HG03558 (cell line): ENCODE measurements at regions not wholly inside any gene's neighbourhood (a gene's known extent, or its start where the extent isn't known, plus 50 kb on each side); places are given as distances from the start of the nearest gene placed in this dataset.

Source experiments
- ATAC-seq: cut with Tn5 transposase; IDR thresholded peaks from one replicate; pipeline ENCODE4 v1.9.1; 2021; ENCODE audit warnings: moderate number of reproducible peaks; ENCODE audit not compliant: unreplicated experiment; ENCODE audit errors: extremely low read depth

DNA sequence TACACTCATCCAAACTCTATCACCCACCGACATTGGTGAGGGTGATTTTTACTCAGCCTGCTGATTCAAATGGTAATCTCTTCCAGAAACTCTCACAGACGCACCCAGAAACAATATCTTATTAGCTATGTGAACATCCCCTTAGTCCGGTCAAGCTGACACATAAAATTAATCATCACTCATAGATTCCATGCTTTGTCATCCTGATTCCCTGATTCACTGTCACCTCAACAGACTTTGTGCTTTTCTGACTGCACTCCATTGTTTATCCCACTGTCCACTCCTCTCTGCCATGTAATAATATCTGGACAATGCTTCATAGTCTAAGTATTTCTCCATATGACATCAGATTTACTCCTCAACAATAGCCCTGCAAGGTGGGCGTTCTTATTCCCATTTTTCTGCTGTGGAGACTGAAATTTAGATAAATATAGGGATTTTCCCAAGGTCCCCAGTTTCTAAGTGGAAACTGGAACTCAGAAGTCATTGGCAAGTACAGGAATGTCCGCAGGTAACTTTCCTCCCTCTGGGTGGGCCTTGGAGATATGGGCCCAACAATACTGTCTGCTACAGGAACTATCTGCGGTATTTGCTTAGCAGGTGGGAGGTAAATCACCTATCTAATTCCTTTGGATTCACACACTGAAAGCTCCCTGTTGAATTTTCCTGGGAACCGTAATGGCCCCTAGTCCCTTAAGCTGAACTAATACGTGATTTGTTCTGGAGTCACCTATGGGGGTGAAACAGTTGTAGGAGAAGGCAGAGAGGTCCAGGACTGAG is 228.6 kb upstream of the BCOR start:
- no peak for ATAC-seq

DNA sequence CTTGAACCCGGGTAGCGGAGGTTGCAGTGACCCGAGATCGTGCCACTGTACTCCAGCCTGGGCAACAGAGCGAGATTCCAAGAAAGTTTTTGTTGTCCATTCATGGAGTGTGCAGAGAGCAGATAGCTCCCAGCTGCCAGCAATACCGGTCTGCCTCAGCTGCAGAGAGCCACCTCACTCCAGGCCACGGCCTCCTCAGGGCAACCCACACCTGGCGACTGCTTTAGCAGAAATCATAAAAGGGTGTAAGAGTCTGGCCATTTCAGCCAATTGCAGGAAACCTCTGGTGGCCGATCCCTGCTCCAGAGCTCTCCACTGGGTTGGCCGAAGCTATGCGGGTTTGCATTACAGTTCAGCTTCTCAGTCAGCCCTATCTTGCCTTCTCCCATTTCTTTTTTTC is 227.4 kb upstream of the BCOR start:
- no peak for ATAC-seq

DNA sequence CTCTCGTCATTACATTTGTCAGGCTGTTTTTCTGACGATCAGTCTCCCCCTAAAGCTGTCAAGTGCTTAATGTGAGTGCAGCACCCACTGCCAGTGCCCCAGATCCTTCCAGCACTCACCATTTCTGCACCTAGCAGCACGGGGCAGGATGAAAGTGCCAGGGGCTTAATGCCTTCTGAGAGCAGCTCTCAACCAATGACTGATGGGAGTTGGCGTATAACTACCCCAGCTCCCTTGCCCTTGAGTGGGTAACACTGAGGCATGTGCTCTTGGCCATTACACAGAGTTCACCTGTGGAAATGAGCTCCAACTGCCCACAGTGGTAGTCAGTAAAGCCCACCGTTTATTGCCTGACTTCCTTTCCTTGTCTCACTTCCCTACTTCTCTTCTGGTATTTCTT is 226.2 kb upstream of the BCOR start:
- no peak for ATAC-seq

DNA sequence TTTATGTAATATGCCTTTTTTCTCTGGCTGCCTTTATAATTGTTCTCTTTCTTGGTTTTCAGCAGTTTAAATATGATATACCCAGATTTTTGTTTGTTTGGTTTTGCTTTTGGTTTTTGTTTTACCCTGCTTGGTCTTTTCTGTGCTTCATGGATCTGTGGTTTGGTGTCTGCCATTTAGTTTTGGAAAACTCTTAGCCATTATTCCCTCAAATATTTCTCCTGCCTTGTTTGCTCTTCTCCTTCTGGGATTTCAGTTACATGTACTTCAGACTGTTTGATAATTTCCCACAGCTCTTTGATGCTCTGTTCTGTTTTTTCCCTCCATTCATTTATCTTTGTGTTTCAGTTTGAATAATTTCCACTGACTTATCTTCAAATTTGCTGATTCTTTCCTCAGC is 223.1 kb upstream of the BCOR start:
- ATAC-seq, result no peak

DNA sequence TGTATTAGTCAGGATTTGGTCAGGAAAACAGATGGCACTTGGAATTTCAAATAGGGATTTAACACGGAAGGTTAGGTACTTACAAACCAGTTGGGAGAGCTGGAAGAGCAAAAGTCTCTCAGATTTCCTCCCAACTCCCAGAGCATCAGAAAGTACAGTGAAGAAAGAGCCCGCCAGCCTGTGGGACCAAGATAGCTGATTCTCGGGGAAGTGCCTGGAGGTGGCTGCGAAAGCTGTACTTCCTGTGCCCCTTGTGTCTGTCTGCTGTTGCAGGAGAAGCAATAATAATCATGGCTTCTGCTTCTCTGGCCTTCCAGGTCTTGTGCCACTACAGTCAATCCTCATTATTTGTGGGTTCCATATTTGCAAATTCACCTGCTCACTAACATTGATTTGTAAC is 221.0 kb upstream of the BCOR start:
- no peak for ATAC-seq

DNA sequence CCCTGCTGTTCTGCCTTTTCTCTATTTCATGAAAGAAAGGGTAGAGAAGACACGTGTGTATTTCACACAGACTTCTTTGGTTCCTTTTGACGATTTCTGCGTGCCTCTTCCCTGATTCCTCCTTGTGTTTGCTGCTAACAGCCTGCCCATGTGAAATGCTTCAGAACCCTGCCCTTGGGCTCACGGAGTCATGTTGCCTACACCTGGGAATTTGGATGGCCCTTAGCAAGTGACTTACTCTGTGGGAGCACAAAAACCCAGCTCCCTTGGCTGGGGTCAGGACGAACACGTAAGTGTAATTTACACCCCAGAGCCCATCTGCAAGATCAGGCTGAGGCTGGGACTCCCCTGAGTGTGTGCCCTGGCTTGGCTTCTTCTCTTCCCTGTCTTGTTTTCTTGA is 220.3 kb upstream of the BCOR start:
- no peak for ATAC-seq

DNA sequence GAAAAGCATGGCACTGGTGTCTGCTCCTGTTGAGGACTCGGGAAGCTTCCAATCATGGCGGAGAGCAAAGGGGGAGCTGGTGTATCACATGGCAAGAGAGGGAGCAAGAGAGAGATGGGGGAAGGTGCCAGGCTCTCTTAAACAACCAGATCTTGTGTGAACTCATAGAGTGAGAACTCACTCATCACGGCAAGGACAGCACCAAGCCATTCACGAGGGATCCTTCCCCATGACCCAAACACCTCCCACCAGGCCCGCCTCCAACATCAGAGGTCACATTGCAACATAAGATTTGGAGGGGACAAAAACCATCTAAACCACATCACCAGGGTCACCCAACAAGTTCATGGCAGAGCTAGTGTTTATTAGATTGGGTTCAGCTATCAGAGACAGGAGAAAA is 218.7 kb upstream of the BCOR start:
- ATAC-seq, result no peak

DNA sequence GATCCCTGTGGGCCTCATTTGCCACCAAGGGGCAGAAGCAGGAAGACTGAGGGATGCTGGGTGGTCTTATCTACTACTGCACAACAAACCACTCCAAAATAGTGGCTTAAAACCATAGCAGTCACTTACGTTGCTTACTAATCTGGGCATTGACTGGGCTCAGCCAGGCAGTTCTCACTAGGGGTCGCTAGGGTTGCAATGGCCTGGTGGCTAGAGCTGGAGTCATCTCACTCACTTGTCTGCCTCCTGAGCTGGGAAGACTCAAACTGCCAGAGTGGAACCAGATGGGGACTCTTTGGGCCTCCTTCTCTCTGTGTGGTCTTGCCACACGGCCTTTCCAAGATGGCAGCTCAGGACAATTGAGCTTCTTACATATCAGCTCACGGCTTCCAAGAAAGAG is 216.3 kb upstream of the BCOR start:
- ATAC-seq, result no peak

DNA sequence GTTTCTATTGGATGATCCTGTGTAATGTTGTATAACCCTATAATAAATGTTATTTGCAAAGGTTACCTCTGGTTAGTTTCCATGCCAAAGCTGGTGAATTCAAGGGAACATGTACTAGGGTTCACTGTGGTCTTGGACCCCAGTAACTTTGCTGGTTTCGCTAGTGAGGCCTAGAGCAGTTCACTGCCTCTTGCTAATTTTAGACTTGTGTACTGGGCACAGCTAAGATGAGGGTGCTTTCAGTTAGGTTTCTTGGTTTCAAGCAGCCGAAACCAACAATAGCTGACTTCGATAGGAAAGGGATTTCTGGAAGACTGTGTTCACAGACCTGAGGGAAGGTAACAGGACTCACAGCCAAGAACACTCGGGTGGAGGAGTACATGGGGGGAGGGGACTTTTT is 215.5 kb upstream of the BCOR start:
- ATAC-seq, result no peak

DNA sequence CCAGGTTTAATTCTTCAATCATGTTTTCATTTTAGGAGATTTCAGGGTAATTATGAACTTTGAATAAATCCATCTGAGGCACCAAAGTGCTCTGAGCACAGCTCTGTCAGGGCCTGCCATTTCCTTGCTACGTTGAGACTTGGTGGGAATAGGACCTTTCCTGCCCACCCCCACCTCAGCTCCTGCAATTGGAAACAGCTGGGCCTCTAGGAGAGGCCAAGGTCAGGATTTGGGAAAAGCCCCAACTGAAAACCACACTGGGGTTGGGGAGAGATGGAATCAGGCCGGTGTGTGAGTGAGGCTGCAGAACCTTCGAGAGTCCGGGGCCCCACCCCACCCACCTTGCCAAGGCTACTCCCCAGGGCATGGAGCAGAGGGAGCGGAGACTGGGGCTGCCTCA is 212.7 kb upstream of the BCOR start:
- ATAC-seq, result no peak

DNA sequence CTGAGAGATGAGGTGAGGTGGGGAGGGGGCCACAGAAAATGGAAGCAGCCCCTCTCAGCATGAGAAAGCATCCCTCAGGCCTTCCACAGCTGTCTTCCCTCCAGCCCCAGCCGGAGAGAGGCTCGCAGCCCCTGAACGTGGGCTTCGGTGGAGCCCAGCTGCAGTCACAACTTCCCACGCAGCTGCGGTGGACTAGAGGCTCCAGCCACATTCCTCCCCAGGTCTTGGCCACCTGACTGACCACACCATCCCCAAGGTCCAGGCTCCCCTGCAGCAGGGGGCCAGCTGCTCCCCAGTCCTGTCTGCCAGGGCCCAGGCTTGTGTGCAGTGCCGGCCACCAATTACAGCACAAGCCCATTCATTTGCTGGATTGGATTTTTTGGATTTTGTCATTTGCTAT is 212.3 kb upstream of the BCOR start:
- ATAC-seq, result no peak

DNA sequence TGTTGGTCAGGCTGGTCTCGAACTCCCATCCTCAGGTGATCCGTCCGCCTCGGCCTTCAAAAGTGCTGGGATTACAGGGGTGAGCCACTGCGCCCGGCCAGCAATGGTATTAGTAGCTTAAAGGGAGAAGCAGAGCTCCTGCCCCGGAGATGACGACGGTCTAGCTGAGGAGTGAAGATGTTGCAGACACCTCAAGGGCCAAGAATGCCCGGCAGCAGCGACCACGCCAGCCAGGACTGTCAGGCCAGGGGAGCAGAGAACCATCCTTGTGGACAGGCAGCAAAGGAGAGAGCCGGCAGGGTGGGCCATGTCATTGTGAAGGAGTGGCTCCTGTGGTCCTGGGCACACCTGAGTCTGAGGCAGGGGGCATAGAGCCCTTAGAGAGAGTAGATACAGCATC is 210.1 kb upstream of the BCOR start:
- ATAC-seq, result no peak

DNA sequence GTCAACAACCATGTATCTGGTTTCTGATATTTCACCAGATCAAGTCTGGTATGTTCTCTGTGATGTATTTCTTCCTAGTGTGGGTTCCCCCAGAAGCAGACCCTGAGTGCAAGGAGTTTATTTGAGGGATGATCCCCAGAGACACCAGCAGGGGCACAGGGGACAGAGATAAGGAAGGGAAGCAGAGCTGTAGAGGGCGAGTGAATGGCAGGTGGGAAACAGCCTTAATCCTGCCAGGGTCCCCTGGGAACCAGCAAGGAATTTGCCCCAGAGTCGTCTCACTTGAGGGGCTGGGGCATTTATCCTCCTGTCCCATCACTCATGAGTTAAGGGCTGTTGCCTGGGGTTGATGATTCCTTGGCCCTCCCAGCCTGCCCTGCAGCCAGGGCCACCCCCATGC is 206.4 kb upstream of the BCOR start:
- no peak for ATAC-seq

DNA sequence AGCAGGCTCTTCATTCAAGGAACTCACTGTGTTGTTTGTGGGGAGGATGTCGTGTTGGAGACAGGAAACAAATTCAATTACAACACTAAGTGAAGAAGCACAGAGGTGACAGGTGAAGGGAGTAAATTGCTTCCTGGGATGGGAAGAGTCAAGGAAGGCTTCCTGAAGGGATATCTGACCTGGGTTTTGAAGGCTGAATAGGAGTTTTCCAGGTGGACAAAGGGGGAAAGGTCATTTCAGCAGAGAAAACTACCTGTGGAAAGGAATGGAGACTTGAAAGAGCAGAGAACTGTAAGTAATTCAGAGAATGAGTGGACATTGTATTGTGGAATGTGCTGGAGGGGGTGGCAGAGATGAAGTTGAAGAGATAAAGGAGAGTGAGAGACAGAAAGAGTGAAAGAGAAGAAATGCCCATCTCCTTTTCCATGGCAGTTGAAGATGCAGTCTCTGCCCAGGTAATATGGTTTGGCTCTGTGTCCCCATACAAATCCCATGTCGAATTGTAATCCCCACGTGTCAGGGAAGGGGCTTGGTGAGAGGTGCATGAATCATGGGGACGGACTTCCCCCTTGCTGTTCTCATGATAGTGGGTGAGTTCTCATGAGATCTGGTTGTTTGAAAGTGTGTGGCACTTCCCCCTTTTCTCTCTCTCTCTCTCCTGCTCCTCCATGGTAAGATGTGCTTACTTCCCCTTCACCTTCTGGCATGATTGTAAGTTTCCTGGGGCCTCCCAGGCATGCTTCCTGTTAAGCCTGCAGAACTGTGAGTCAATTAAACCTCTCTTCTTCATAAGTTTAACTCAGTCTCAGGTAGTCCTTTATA is 205.7 kb upstream of the BCOR start:
- no peak for ATAC-seq

DNA sequence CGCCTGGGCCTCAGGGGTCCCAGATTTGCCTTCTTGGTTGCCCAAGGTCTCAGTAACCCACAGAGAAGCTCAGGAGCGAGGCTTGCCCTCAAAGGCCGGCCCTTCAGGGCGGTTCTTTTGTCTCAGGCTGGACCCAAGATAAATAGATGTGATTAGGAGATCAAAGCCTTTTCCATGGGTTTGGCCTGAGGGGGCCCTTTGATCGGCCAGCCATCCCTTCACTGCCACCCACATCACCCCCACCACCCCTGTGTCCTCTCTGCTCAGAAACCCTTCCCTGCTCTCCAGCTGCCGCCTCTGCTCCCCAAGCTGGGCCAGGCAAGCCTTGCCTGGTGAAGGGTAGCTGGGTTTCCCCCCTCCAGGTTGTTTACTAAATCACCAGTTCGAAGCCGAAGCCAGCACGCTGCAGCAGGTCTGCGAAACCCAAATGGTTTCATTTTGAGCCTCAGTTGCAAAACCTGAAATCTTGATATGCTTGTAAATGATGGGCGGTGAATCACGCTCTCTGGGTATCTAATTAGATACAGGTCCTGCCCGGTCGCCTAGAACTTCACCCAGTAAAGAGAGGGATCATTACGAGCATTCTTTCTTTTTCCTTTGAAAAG is 202.6 kb upstream of the BCOR start:
- no peak for ATAC-seq

DNA sequence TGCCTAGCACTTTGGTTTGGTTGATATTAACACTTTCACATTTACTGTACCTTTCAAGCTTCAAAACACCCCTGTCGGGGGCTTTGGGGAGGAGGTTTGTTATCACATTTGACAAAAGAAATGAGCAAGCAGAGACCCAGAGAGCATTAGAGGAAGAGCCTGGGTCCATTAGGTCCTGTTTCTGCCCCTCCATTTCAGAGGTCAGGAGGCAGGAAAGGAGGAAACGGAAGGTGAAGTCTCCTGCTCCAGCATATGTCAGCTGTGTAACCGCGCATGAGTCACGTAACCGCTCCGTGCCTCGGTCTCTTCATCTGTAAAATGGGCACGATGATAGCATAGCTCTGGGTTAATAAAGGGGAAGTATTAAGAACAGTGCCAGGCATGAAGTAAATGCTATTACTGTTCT is 201.9 kb upstream of the BCOR start:
- no peak for ATAC-seq

DNA sequence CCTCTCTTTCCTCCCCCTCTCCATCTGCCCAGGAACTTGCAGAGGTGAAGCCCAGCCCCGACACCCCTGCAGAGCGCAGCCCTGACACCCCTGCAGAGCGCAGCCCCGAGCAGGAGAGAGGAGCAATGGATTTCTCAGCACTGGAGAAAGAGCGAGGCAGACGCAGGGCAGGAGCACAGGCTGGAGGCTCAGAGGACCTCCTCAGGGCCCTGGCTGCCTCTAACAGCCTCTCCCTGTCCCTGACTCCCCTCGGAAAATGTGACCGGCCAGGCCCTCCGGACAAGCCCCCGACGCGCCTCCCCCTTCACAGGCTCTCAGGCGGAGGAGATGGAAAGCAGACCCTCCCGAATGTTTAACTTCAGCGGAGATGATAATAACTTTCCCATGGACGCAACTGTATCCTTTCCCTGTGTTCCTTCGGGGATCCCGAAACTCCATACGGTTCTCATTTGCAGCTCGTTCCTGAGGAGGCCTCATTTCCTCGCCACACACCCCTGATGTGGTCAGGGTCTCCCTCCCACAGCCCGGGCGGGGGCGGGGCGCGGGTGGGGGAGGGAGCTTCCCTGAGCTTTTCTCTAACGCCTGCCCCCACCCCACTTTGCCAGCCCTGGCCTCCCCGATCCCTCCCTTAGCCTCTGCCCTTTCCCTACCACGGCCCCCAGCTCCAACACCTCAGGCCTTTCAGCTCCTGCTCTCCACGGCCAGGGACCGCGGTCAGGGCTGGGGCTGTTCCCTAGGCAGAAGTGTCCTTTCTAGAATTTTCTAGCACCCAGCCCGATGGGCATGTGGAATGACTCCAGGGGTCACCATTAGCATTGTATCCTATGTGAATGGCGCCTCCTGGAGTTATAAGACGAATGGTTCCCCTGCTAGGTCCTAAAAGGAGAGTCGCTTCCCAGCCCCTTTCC is 201.1 kb upstream of the BCOR start:
- no peak for ATAC-seq

DNA sequence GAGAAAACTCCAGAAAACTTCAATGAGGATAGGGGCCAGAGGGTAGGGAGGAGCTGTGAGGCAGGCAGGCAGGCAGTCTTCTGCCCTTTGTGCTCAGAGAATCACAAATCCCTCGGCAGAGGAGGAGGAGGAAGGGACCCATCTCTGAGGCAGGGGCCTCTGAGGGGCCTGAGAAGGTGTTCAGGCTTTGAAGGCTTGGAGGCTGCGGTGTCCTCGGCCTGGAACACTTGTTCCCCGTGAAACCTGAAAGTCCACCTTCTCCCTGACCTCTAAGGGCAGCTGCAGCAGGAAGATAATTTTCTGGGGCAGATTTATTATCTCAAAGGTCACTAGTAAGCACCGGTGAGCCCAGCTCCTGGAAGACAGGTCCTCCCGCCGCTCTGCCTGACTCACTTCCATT is 200.3 kb upstream of the BCOR start:
- ATAC-seq, result no peak

DNA sequence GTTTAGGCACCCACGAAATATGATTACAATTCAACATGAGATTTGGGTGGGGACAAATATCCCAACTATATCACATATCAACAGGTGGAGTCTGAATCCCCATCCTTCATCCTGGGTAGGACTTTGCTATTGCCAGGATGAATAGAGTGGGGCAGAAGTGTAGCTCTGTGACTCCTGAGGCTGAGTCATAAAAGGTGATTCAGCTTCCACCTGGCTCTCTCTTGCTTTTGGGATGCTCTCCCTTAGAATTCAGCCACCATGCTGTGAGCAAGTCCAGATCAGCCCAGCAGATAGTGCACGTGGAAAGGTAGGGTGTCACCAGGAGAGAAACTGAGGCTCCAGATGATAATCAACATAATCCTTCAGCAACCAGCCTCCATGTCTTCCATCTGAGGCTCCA is 193.8 kb upstream of the BCOR start:
- no peak for ATAC-seq

DNA sequence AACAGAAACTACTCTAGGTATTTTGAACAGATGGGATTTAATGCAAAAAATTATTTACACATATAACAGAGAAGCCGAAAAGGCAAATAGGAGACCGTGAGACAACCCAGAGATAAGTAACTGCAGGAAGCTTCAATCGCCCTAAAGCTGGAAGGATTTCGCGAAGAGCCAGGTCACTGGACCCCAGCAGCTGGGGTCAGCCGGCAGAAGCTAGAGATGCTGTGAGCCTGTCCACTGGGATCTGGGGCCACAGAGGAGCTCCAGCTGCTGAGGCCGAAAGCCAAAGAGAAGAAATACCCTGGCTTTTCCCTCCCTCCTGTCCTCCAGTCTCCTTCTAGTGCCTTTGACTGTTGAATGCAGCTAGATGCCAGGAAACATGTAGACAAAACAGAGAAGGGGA is 192.8 kb upstream of the BCOR start:
- no peak for ATAC-seq
